Cardiac fibroblast (primary cell): ENCODE measurements at regions not wholly inside any gene's neighbourhood (a gene's known extent, or its start where the extent isn't known, plus 50 kb on each side); places are given as distances from the start of the nearest gene placed in this dataset.

Source experiments
- DNase-seq, 2 donors: peaks; one replicate each; pipeline versions ENCODE4 v3.0.0 to v3.0.0-alpha.2; 2010; ENCODE audit warnings: low read depth in 2 of 2
- H3K4me3 ChIP-seq, 2 donors: replicated peaks in 1 of 2; 1 replicate in 1 of 2; 2 replicates in 1 of 2; pipeline ENCODE4 v1.5.1; 2011; ENCODE audit warnings: low read depth in 2 of 2, low read length in 2 of 2, mild to moderate bottlenecking in 2 of 2, moderate library complexity in 1 of 2
- CTCF ChIP-seq: IDR thresholded peaks from one replicate; pipeline ENCODE4 v1.5.1; 2011; ENCODE audit warnings: low read depth, mild to moderate bottlenecking, low read length, inconsistent platforms

- no peak for TF ChIP-seq CTCF
- no peak overlapping the region for H3K4me3 ChIP-seq
- no peak for DNase-seq
Measured at GRCh38 chr9:31355965-31356364, 1028.5 kb upstream of the ACO1 start.

GRCh38 chr9:31359071-31359470 is 1025.4 kb upstream of the ACO1 start:
- no peak for TF ChIP-seq CTCF
- DNase-seq = peak in 1 of 2 donors; percentile 10
- H3K4me3 ChIP-seq = no peak overlapping the region

GRCh38 chr9:31364171-31364570 is 1020.3 kb upstream of the ACO1 start:
- no peak for TF ChIP-seq CTCF
- no peak for DNase-seq
- no peak overlapping the region for H3K4me3 ChIP-seq

- H3K4me3 ChIP-seq = no peak overlapping the region
- no peak for TF ChIP-seq CTCF
- peak in 1 of 2 donors; percentile 68 for DNase-seq
Measured at GRCh38 chr9:31372799-31373587, 1011.5 kb upstream of the ACO1 start.

- no peak for DNase-seq
- H3K4me3 ChIP-seq = no peak overlapping the region
- TF ChIP-seq CTCF = no peak
Measured at GRCh38 chr9:31377358-31377757, 1007.1 kb upstream of the ACO1 start.

GRCh38 chr9:31388660-31389059 is 995.8 kb upstream of the ACO1 start:
- H3K4me3 ChIP-seq = no peak overlapping the region
- TF ChIP-seq CTCF = no peak
- peak in 1 of 2 donors; percentile 7 for DNase-seq

GRCh38 chr9:31389075-31389474 is 995.4 kb upstream of the ACO1 start:
- no peak overlapping the region for H3K4me3 ChIP-seq
- no peak for DNase-seq
- TF ChIP-seq CTCF = no peak
